ENCODE measurements at regions not wholly inside any gene's neighbourhood (a gene's known extent, or its start where the extent isn't known, plus 50 kb on each side); places are given as distances from the start of the nearest gene placed in this dataset.

GRCh38 chr6:149173222-149173621, 144.3 kb upstream of the TAB2 start:
- no peak overlapping the region for H3K27ac ChIP-seq (ENCODE audit: control insufficient read depth, insufficient read depth, low read length)

GRCh38 chr6:149174962-149175361, 142.6 kb upstream of the TAB2 start:
- Histone ChIP-seq H3K27me3 (ENCODE audit: control insufficient read depth, extremely low read depth, insufficient read depth, low read length) (no peaks in the 10 kb centered on the region), H2AFZ (ENCODE audit: control insufficient read depth, low read length) (no peak overlapping the region), H3K9me3 (ENCODE audit: control insufficient read depth, low read depth, low read length) (no peaks in the 10 kb centered on the region), H3K4me2 (ENCODE audit: control insufficient read depth, extremely low read depth, insufficient read depth, low read depth, low read length) (no peak overlapping the region), H3K4me1 (ENCODE audit: control insufficient read depth, extremely low read depth, insufficient read depth, low read length) (no peaks in the 10 kb centered on the region), H3K9me1 (ENCODE audit: control insufficient read depth, extremely low read depth, insufficient read depth, low read length) (no peaks in the 10 kb centered on the region), H3K9ac (ENCODE audit: control insufficient read depth, extremely low read depth, insufficient read depth, low read length) (no peak overlapping the region), H3K4me3 (ENCODE audit: control insufficient read depth in 2 of 3, extremely low read depth in 1 of 3, insufficient read depth in 2 of 3, low read depth in 1 of 3, low read length in 3 of 3) (no peak overlapping the region), H3K36me3 (ENCODE audit: control insufficient read depth in 2 of 2, extremely low read depth in 1 of 2, insufficient read depth in 2 of 2, low read length in 2 of 2) (no peaks in the 10 kb centered on the region), H4K20me1 (ENCODE audit: control insufficient read depth, extremely low read depth, insufficient read depth, low read length) (no peaks in the 10 kb centered on the region), H3K79me2 (ENCODE audit: control insufficient read depth, insufficient read depth, low read length) (no peaks in the 10 kb centered on the region), H3K27ac (ENCODE audit: control insufficient read depth, insufficient read depth, low read length) (no peak overlapping the region)
- FAIRE-seq (no peak), DNase-seq (ENCODE audit: low read depth, low spot score) (no peak)
- TF ChIP-seq CTCF (optimal IDR thresholded peaks at IDR 0.05 in 1 of 3, IDR thresholded peaks at IDR 0.05 in 1 of 3, conservative IDR thresholded peaks at IDR 0.05 in 1 of 3; ENCODE audit: extremely low read depth in 1 of 3, insufficient read depth in 2 of 3, low read length in 3 of 3): no peak
- no peak for TF ChIP-seq EZH2 (IDR thresholded peaks at IDR 0.05; ENCODE audit: low read length)
- dilution Hi-C loops (cut with MboI; ENCODE audit: extremely low pct_ligation_motif_present, low sequenced_read_pairs): no loop called here

More at GRCh38 chr6:149173222-149173621, 144.3 kb upstream of the TAB2 start:
- no peaks in the 10 kb centered on the region for H3K9me1 ChIP-seq (ENCODE audit: control insufficient read depth, extremely low read depth, insufficient read depth, low read length)
- H2AFZ ChIP-seq (ENCODE audit: control insufficient read depth, low read length): no peak overlapping the region
- DNase-seq (ENCODE audit: low read depth, low spot score) (no peak), FAIRE-seq (no peak)
- no peak overlapping the region for H3K4me2 ChIP-seq (ENCODE audit: control insufficient read depth, extremely low read depth, insufficient read depth, low read depth, low read length)
- no peaks in the 10 kb centered on the region for H4K20me1 ChIP-seq (ENCODE audit: control insufficient read depth, extremely low read depth, insufficient read depth, low read length)
- no peaks in the 10 kb centered on the region for H3K36me3 ChIP-seq (ENCODE audit: control insufficient read depth in 2 of 2, extremely low read depth in 1 of 2, insufficient read depth in 2 of 2, low read length in 2 of 2)
- no peaks in the 10 kb centered on the region for H3K79me2 ChIP-seq (ENCODE audit: control insufficient read depth, insufficient read depth, low read length)
- no peak overlapping the region for H3K4me3 ChIP-seq (ENCODE audit: control insufficient read depth in 2 of 3, extremely low read depth in 1 of 3, insufficient read depth in 2 of 3, low read depth in 1 of 3, low read length in 3 of 3)
- no peaks in the 10 kb centered on the region for H3K4me1 ChIP-seq (ENCODE audit: control insufficient read depth, extremely low read depth, insufficient read depth, low read length)
- dilution Hi-C loops (cut with MboI; ENCODE audit: extremely low pct_ligation_motif_present, low sequenced_read_pairs): no loop called here
- H3K9me3 ChIP-seq (ENCODE audit: control insufficient read depth, low read depth, low read length): no peaks in the 10 kb centered on the region
- no peaks in the 10 kb centered on the region for H3K27me3 ChIP-seq (ENCODE audit: control insufficient read depth, extremely low read depth, insufficient read depth, low read length)
- TF ChIP-seq CTCF (optimal IDR thresholded peaks at IDR 0.05 in 1 of 3, IDR thresholded peaks at IDR 0.05 in 1 of 3, conservative IDR thresholded peaks at IDR 0.05 in 1 of 3; ENCODE audit: extremely low read depth in 1 of 3, insufficient read depth in 2 of 3, low read length in 3 of 3): no peak
- no peak overlapping the region for H3K9ac ChIP-seq (ENCODE audit: control insufficient read depth, extremely low read depth, insufficient read depth, low read length)

All from keratinocyte (primary cell).